H1 (cell line): ENCODE measurements at regions not wholly inside any gene's neighbourhood (a gene's known extent, or its start where the extent isn't known, plus 50 kb on each side); places are given as distances from the start of the nearest gene placed in this dataset.

ENCODE experiments used
- EP300 ChIP-seq, 2 experiments: IDR thresholded peaks; 1 replicate in 1 of 2; 2 replicates in 1 of 2; pipeline ENCODE4 v1.6.1; 2011 to 2012; ENCODE audit warnings: low read depth in 2 of 2, low read length in 2 of 2, mild to moderate bottlenecking in 2 of 2, borderline replicate concordance in 1 of 2, inconsistent platforms in 1 of 2, moderate library complexity in 1 of 2
- KDM1A ChIP-seq: fragments of 200-600, 300-600 bp; sonication (generic); IDR thresholded peaks from 2 replicates; pipeline ENCODE4 v1.7.1; 2016; ENCODE audit warnings: mild to moderate bottlenecking, low read length, borderline replicate concordance
- NANOG ChIP-seq: IDR thresholded peaks from 2 replicates; pipeline ENCODE4 v1.6.1; 2011; ENCODE audit warnings: low read length, low read depth, mild to moderate bottlenecking, inconsistent platforms; ENCODE audit not compliant: insufficient read depth, poor library complexity, severe bottlenecking

DNA sequence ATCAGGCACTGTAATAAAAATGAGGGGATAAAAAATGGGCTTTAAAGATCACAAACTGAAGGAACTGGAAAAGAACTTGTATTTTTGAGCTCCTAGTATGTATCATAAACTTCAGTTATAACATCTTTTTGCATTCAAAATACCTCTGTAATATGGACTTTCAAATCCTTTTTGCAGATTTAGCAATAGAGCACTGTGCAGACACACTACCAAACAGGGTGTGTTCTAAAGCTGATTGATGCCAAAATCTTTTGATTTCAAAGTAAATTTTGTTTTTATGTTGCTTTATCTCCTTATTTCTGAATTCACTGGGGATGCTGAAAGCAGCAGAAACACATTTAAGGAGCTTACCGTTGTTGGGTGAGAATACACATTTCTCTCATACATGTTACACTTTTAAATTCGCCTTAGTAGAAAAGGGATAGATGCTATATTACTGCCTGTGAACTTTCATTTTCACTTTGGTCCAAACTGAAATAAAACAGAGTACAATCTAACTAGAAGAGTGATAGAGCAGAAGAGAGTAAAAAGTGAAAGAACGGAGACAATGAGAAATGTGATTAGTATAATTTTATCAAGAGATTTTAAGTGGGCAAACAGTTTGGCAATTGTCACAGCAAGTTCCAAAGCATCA, 1126.6 kb downstream of the BRINP3 start (continued):
- no peak for TF ChIP-seq NANOG
- TF ChIP-seq KDM1A = no peak
- TF ChIP-seq EP300 (IDR thresholded peaks at IDR 0.05; ENCODE audit: borderline replicate concordance in 1 of 2, low read depth in 2 of 2, low read length in 2 of 2) = no peak
